ENCODE measurements at regions not wholly inside any gene's neighbourhood (a gene's known extent, or its start where the extent isn't known, plus 50 kb on each side); places are given as distances from the start of the nearest gene placed in this dataset.

DNA sequence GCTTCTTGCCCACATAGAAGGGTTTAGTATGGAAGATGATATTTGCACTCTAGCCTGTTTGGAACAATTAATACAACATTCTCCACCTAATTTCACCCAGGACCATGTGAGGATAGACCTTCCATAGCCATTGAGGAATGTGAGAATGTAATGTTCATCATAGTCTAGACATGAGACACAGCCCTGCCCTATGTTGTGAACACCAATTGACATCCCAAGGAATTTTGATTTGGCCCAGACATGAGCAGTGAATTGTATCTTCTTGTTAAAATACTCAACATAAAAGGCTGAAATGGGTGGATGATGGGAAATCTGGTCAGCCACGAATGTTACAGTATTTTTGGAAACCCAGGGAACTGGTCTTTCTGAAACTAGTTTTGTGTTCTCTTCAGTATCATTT lies 892.3 kb upstream of the CHORDC1 start:
- TF ChIP-seq, protein P1, sequence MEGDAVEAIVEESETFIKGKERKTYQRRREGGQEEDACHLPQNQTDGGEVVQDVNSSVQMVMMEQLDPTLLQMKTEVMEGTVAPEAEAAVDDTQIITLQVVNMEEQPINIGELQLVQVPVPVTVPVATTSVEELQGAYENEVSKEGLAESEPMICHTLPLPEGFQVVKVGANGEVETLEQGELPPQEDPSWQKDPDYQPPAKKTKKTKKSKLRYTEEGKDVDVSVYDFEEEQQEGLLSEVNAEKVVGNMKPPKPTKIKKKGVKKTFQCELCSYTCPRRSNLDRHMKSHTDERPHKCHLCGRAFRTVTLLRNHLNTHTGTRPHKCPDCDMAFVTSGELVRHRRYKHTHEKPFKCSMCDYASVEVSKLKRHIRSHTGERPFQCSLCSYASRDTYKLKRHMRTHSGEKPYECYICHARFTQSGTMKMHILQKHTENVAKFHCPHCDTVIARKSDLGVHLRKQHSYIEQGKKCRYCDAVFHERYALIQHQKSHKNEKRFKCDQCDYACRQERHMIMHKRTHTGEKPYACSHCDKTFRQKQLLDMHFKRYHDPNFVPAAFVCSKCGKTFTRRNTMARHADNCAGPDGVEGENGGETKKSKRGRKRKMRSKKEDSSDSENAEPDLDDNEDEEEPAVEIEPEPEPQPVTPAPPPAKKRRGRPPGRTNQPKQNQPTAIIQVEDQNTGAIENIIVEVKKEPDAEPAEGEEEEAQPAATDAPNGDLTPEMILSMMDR (IDR thresholded peaks at IDR 0.05) = no peak
- TF ChIP-seq POLR2AphosphoS5 (IDR thresholded peaks at IDR 0.05) = no peak
